Stomach (tissue), 8 donors: ENCODE measurements at regions not wholly inside any gene's neighbourhood (a gene's known extent, or its start where the extent isn't known, plus 50 kb on each side); places are given as distances from the start of the nearest gene placed in this dataset.

ENCODE experiments used
- DNase-seq, 2 donors: peaks; one replicate each; pipeline versions ENCODE4 v3.0.0 to v3.0.0-alpha.2; 2013 to 2019
- H3K27ac ChIP-seq, 5 donors: fragments of 200-600 bp in 4 of 5; sonication (generic) in 4 of 5; one replicate each; pipeline ENCODE4 v1.5.1; 2013 to 2019; ENCODE audit warnings: mild to moderate bottlenecking in 1 of 5, moderate library complexity in 1 of 5
- H3K27me3 ChIP-seq, 3 donors: fragments of 200-600 bp; sonication (generic); one replicate each; pipeline ENCODE4 v1.5.1; 2017 to 2019; ENCODE audit warnings: mixed run types in 1 of 3
- H3K36me3 ChIP-seq, 4 donors: fragments of 200-600 bp; sonication (generic); 1 replicate in 3 of 4; 2 replicates in 1 of 4; pipeline ENCODE4 v1.5.1; 2016 to 2019
- H3K4me1 ChIP-seq, 4 donors: fragments of 200-600 bp; sonication (generic); one replicate each; pipeline ENCODE4 v1.5.1; 2016 to 2019
- H3K4me3 ChIP-seq, 4 donors: fragments of 200-600 bp; sonication (generic) in 3 of 4; one replicate each; pipeline ENCODE4 v1.5.1; 2016 to 2019; ENCODE audit warnings: mild to moderate bottlenecking in 1 of 4
- H3K9me3 ChIP-seq, 4 donors: fragments of 200-600 bp; sonication (generic); one replicate each; pipeline ENCODE4 v1.5.1; 2016 to 2019
- CTCF ChIP-seq, 7 experiments: fragments of 450-650 bp in 4 of 7; fragments of 200-600 bp in 3 of 7; sonication (generic) in 3 of 7; IDR thresholded peaks; one replicate each; pipeline ENCODE4 v1.5.1; 2016 to 2019; ENCODE audit warnings: antibody characterized with exemption in 7 of 7, control low read depth in 2 of 7, mild to moderate bottlenecking in 1 of 7
- EP300 ChIP-seq: sonication (generic); formaldehyde crosslinking; IDR thresholded peaks from one replicate; pipeline ENCODE4 v1.6.1; 2017; ENCODE audit warnings: antibody characterized with exemption
- POLR2A ChIP-seq, 4 donors: fragments of 450-650 bp; IDR thresholded peaks; one replicate each; pipeline ENCODE4 v1.6.1; 2016; ENCODE audit warnings: antibody characterized with exemption in 4 of 4, control low read depth in 2 of 4, mild to moderate bottlenecking in 1 of 4, moderate library complexity in 1 of 4
- POLR2AphosphoS5 ChIP-seq, 3 donors: sonication (generic); formaldehyde crosslinking; IDR thresholded peaks; one replicate each; pipeline ENCODE4 v1.6.1; 2016; ENCODE audit warnings: antibody characterized with exemption in 3 of 3
- WGBS, 5 donors: extraction: QIAGEN DNeasy Blood & Tissue Kit in 3 of 5; methylation state at CpG; one replicate each; pipeline versions ENCODE4 v1.1.5 to v1.1.7; 2013 to 2018; 5-methylcytosine and 5-hydroxymethylcytosine counted together
- intact Hi-C: fragments of 100-400 bp; cut with DNase I; formaldehyde crosslinking; loops from one replicate; pipeline ENCODE4 v1.15.1; 2023; ENCODE audit warnings: low total_unique reads
- donor health status: healthy with polysubstance abuse.
- donor health status: Bipolar disorder and iron deficiency.
- donor health status: healthy.

GRCh38 chr6:71492668-71493067, 204.1 kb downstream of the OGFRL1 start:
- TF ChIP-seq POLR2A (IDR thresholded peaks at IDR 0.05) (no peak), POLR2AphosphoS5 (IDR thresholded peaks at IDR 0.05) (no peak), CTCF (IDR thresholded peaks at IDR 0.05) (no peak), EP300 (no peak)
- intact Hi-C loops: no loop called here
- DNase-seq: no peak
- no peaks in the 10 kb centered on the region for H3K36me3 ChIP-seq
- no peaks in the 10 kb centered on the region for H3K9me3 ChIP-seq
- no peaks in the 10 kb centered on the region for H3K27me3 ChIP-seq
- no peak overlapping the region for H3K4me3 ChIP-seq
- 47 to 97% (median 82%) methylated on average over 2 of the region's 2 CpGs for WGBS, 5 donors
- H3K4me1 ChIP-seq: peaks cover 0 to 25% (median 11%) of the 10 kb centered on the region in 4 donors
- H3K27ac ChIP-seq: no peak overlapping the region

- WGBS, 5 donors: 9 to 25% (median 10%) methylated on average over 5 of the region's 5 CpGs
- peak overlapping the region in 4 of 5 donors; percentile 2 to 68 (median 54) for H3K27ac ChIP-seq
- no peaks in the 10 kb centered on the region for H3K27me3 ChIP-seq
- no peak for TF ChIP-seq CTCF (IDR thresholded peaks at IDR 0.05)
- no peak for TF ChIP-seq POLR2A (IDR thresholded peaks at IDR 0.05)
- no peak for TF ChIP-seq POLR2AphosphoS5 (IDR thresholded peaks at IDR 0.05)
- no peak for TF ChIP-seq EP300
- no peaks in the 10 kb centered on the region for H3K36me3 ChIP-seq
- peaks cover 0 to 16% (median 11%) of the 10 kb centered on the region in 4 donors for H3K4me1 ChIP-seq
- peak overlapping the region; percentile 26 to 31 (median 29) for H3K4me3 ChIP-seq
- H3K9me3 ChIP-seq: no peaks in the 10 kb centered on the region
- intact Hi-C loops: no loop called here
- DNase-seq: peak in 1 of 2 donors; percentile 37
Measured at GRCh38 chr6:71496018-71496721, 207.6 kb downstream of the OGFRL1 start.

GRCh38 chr6:71496722-71497033, 208.1 kb downstream of the OGFRL1 start:
- peak overlapping the region in 1 of 4 donors; percentile 31 for H3K4me3 ChIP-seq
- peak overlapping the region in 3 of 5 donors; percentile 54 to 68 (median 54) for H3K27ac ChIP-seq
- H3K27me3 ChIP-seq: no peaks in the 10 kb centered on the region
- TF ChIP-seq POLR2A (IDR thresholded peaks at IDR 0.05) (no peak), POLR2AphosphoS5 (IDR thresholded peaks at IDR 0.05) (no peak), CTCF (IDR thresholded peaks at IDR 0.05) (no peak), EP300 (no peak)
- intact Hi-C loops: no loop called here
- no peaks in the 10 kb centered on the region for H3K9me3 ChIP-seq
- DNase-seq: peak in 1 of 2 donors; percentile 13
- WGBS, 5 donors: 32 to 36% (median 35%) methylated on average over 2 of the region's 2 CpGs
- H3K36me3 ChIP-seq: no peaks in the 10 kb centered on the region
- peaks cover 0 to 16% (median 11%) of the 10 kb centered on the region in 4 donors for H3K4me1 ChIP-seq

- no peak overlapping the region for H3K4me3 ChIP-seq
- H3K36me3 ChIP-seq: no peaks in the 10 kb centered on the region
- TF ChIP-seq POLR2AphosphoS5 (IDR thresholded peaks at IDR 0.05) (no peak), POLR2A (IDR thresholded peaks at IDR 0.05) (no peak), EP300 (no peak), CTCF (IDR thresholded peaks at IDR 0.05) (no peak)
- H3K9me3 ChIP-seq: no peaks in the 10 kb centered on the region
- no peak for DNase-seq
- H3K4me1 ChIP-seq: peaks cover 0 to 16% (median 11%) of the 10 kb centered on the region in 4 donors
- no peaks in the 10 kb centered on the region for H3K27me3 ChIP-seq
- intact Hi-C loops: no loop called here
- no peak overlapping the region for H3K27ac ChIP-seq
Measured at GRCh38 chr6:71498638-71499037, 210.0 kb downstream of the OGFRL1 start.
